HG03159 (cell line): ENCODE measurements at regions not wholly inside any gene's neighbourhood (a gene's known extent, or its start where the extent isn't known, plus 50 kb on each side); places are given as distances from the start of the nearest gene placed in this dataset.
"Not testable (repeated sequence)": the region's sequence is repeated elsewhere in the genome, so short reads cannot be mapped to it uniquely, and the experiment has no call there.

Source experiments
- ATAC-seq: cut with Tn5 transposase; IDR thresholded peaks from one replicate; pipeline ENCODE4 v1.9.1; 2021; ENCODE audit warnings: mild to moderate bottlenecking, moderate library complexity; ENCODE audit not compliant: unreplicated experiment

DNA sequence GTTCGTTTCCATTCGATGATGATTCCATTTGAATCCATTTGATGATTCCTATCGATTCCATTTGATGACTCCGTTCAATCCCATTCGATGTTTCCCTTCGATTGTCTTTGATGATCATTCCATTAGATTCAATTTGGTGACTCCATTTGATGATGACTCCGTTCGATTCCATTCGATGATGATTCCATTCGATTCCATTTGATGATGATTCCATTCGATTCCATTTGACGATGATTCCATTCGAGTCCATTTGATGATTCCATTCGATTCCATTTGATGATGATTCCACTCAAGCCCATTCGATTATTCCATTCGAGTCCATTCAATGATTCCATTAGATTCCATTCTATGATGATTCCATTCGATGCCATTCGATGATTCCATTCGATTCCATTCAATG lies 2730.6 kb downstream of the RPIA start:
- not testable (repeated sequence) for ATAC-seq

- ATAC-seq: not testable (repeated sequence)
These were observed 2735.7 kb downstream of the RPIA start for GRCh38 chr2:91427148-91427547.

- ATAC-seq: not testable (repeated sequence)
These were observed 2750.4 kb downstream of the RPIA start for GRCh38 chr2:91441932-91442245.

DNA sequence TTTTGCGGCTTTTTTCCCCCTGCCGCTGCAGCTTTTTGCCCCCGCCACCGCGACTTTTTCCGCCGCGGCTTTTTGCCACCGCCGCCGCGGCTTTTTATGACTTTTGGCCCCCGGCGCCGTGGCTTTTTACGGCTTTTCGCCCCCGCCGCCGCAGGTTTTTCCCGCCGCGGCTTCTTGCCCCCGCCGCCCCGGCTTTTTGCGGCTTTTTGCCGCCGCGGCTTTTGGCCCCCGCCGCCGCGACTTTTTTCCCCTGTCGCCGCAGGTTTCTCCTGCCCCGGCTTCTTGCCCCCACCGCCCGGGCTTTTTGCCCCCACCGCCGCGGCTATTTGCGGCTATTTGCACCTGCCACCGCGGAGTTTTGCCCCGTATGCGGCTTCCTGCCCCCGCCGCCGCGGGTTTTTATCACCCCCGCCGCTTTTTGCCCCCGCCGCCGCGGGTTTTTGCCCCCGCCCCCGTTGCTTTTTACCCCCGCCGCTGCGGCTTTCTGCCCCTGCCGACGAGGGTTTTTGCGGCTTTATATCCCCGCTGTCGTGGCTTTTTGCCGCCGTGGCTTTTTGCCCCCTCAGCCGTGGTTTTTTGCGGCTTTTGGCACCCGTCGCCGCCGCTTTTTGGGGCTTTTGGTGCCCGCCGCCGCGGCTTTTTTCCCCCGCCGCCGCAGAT lies 2750.9 kb downstream of the RPIA start:
- no peak for ATAC-seq

DNA sequence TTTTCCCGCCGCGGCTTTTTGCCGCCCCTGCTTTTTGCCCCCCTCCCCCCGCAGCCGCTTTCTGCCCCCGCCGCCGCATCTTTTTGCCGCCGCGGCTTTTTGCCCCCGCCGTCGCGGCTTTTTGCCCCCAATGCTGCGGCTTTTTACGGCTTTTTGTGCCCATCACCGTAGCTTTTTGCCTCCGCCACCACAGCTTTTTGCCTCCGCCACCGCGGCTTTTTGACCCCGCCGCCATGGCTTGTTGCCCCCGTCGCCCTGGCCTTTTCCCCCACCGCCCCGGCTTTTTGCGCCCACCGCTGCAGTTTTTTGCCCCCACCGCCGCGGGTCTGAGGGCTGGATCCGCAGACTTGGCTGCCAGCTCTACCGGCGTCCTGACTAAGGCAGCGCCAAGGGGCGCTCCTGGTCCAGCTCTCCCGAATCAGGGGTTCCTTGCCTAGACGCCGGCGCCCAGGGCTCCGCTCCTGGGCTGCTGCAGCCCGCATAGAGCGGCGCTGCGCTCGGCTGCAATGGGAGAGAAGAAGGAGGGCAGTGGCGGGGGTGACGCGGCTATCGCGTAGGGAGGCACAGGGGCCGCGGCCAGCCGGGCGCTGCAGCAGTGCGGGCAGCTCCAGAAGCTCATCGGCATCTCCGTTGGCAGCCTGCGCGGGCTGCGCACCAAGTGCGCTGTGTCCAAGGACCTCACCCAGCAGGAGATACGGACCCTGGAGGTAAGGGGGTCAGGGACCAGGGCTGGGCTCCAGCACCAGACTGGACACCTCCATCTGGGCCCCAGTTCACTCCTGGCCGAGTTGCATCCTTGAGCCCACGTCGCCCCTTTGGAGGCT lies 2751.6 kb downstream of the RPIA start:
- not testable (repeated sequence) for ATAC-seq

DNA sequence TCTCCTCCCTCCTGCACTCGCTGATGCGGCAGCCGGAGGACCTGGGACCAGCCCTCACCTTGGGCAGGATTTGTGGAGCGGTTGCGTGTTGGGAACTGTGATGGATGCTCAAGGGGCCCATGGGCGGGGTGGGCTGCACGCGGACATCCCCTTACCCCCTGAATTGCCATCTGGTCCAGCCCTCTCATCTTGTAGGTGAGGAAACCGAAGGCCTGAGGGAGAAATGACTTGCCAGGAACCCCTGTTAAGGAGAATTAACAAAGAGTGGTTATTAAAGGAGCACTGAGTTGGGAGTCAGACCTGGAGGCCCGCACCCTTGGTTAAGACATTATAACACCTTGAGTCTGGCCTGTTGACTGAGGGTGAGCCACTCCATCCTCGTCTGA lies 2752.2 kb downstream of the RPIA start:
- not testable (repeated sequence) for ATAC-seq

GRCh38 chr2:91445705-91446104 lies 2754.2 kb downstream of the RPIA start:
- not testable (repeated sequence) for ATAC-seq

GRCh38 chr2:91446489-91446888 lies 2755.0 kb downstream of the RPIA start:
- ATAC-seq: not testable (repeated sequence)

DNA sequence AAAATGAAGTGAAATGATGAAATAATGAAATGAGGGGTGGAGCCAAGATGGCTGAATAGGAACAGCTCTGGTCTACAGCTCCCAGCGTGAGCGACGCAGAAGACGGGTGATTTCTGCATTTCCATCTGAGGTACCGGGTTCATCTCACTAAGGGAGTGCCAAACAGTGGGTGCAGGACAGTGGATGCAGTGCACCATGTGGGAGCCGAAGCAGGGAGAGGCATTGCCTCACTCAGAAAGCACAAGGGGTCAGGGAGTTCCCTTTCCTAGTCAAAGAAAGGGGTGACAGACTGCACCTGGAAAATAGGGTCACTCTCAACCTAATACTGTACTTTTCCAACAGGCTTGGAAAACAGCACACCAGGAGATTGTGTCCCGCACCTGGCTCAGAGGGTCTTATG lies 2755.4 kb downstream of the RPIA start:
- ATAC-seq: not testable (repeated sequence)

DNA sequence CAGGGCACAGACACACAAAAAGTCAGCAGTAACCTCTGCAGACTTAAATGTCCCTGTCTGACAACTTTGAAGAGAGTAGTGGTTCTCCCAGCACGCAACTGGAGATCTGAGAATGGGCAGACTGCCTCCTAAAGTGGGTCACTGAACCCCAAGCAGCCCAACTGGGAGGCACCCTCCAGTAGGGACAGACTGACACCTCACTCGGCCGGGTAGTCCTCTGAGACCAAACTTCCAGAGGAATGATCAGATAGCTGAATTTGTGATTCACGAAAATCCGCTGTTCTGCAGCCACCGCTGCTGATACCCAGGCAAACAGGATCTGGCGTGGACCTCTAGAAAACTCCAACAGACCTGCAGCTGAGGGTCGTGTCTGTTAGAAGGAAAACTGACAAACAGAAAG lies 2756.0 kb downstream of the RPIA start:
- not testable (repeated sequence) for ATAC-seq

DNA sequence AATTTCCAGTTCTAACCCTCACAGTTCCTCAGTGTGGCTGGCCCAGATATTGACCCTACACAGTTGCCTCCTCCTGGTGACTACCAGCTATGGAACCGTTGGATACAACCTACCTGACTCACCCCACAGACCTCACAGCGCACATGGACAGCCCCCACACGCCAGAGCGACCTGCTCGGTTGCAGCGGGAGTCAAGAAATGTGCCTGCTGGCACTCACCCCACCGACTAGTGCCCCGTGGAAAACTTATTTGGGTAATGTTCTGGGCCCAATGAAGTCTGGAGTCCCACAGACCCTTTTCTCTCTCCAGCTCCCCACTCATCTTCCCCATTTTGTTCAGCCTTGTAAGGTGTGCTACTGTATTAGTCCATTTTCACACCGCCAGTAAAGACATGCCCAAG lies 2770.8 kb downstream of the RPIA start:
- not testable (repeated sequence) for ATAC-seq

GRCh38 chr2:91463007-91463406 lies 2771.5 kb downstream of the RPIA start:
- not testable (repeated sequence) for ATAC-seq

DNA sequence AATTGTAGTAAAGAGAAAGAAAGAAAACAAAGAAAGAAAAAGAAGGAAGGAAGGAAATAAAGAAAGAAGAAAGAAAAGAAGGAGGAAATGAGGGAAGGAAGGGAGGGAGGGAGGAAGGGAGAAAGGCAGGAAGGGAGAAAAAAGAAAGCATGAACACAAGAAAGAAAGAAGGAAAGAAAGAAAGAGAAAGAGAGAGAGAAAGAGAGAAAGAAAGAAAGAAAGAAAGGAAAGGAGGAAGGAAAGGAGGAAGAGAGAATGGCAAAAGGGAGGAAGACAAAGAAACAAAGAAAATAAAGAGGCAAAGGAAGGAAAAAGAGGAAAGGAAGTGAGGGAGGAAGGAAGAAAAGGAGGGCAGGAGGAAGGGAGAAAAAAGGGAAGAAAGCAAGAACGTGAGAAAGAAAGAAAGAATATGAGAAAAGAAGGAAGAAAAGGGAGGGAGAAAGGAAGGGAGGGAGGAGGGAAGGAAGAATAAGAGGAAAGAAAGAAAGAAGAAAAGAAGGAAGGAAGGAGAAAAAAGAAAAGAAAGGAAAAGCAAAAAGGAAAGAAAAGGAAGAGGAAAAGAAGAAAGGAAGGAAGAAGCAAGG lies 2775.4 kb downstream of the RPIA start:
- not testable (repeated sequence) for ATAC-seq

DNA sequence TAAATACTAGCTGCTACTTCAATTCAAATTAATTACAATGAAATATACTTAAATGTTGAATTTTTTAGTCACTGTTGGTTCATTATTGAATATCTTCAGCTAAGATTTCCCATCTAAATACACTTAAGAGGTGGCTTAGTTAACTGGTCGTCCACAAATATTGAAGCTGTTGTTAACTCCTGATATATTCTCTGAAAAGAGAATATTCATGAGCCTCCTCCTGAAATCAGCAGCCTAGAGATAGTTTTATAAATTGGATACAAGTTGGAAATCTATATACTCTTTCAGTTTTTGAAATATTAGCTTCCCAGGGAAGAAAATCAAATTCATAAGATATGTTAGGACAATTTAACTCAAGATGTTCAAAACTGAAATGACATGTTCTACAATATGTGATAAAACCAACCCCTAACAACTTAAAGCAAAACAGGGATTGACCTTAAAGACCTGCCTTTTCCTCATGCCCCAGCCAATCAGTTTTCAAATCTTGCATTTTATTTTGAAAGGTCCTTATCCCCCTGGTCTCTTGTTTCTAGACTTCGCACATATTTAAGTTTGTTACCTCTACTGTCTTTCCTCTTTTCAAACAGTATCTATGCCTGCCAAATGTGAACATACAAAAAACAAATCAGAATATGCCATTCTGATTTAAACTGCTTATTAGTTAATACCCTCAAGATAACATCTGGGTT lies 2784.9 kb downstream of the RPIA start:
- not testable (repeated sequence) for ATAC-seq

- not testable (repeated sequence) for ATAC-seq
These were observed 2785.4 kb downstream of the RPIA start for GRCh38 chr2:91476936-91477246.

- not testable (repeated sequence) for ATAC-seq
These were observed 2785.8 kb downstream of the RPIA start for GRCh38 chr2:91477291-91477690.

DNA sequence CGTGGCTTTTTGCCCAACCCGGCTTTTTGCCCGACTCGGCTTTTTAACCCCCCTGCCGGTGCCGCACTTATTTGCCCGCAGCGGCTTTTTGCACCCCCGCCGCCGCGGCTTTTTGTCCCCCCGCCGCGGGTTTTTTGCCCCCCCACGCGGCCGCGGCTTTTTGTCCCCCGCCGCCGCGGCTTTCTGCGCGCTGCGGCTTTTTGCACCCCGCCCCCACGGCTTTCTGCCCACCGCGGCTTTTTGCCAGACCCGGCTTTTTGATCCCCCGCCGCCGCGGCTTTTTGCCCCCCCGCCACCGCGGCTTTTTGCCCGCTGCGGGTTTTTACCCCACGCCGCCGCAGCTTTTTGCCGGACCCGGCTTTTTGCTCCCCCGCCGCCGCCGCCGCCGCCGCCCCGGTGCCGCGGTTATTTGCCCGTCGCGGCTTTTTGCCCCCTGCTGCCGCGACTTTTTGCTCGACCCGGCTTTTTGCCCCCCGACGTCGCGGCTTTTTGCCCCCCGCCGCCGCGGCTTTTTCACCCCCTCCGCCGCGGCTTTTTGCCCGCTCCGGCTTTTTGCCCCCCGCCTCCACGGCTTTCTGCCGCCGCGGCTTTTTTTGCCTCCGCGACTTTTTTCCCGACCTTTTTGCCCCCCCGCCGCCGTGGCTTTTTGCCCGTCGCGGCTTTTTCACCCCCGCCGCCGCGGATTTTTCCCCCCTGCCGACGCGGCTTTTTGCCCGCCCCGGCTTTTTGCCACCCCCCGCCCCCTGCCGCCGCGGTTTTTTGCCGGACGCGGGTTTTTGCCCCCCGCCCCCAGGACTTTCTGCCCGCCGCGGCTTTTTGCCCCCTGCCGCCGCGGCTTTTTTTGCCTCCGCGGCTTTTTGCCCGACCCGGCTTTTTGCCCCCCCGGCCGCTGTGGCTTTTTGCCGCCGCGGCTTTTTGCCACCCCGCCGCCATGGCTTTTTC lies 2786.5 kb downstream of the RPIA start:
- ATAC-seq: no peak

DNA sequence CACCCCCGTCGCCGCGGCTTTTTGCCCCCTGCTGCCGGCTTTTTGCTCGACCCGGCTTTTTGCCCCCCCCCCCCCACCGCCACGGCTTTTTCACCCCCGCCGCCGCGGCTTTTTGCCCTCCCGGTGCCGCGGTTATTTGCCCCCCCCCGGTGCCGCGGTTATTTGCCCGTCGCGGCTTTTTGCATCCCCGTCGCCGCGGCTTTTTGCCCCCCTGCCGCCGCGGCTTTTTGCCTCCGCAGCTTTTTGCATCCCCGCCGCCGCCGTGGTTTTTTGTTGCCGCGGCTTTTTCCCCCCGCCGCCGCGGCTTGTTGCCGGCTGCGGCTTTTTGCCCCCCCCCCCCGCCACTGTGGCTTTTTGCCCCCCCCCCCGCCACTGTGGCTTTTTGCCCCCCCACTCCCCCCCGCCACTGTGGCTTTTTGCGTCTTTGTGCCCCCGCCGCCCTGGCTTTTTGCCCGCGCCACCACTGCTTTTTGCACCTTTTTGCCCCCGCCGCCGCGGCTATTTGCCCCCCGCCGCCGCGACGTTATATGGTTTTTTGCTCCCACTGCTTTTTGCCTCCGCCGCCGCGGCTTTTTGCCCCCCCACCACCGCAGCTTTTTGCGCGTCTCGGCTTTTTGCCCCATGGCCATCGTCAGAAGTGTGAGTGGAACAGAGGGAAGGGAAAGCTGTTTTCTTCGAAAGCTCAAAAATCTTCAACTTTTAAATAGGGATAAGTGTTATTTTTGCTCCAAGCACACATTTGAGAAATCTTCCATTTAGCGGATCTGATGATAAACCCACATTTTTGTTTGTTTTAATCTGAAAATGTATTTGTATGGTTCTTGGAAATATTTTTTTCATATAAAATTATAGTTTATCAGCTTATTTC lies 2787.6 kb downstream of the RPIA start:
- ATAC-seq: not testable (repeated sequence)

- not testable (repeated sequence) for ATAC-seq
These were observed 2793.8 kb downstream of the RPIA start for GRCh38 chr2:91485226-91485625.
